ENCODE measurements at regions not wholly inside any gene's neighbourhood (a gene's known extent, or its start where the extent isn't known, plus 50 kb on each side); places are given as distances from the start of the nearest gene placed in this dataset.

DNA sequence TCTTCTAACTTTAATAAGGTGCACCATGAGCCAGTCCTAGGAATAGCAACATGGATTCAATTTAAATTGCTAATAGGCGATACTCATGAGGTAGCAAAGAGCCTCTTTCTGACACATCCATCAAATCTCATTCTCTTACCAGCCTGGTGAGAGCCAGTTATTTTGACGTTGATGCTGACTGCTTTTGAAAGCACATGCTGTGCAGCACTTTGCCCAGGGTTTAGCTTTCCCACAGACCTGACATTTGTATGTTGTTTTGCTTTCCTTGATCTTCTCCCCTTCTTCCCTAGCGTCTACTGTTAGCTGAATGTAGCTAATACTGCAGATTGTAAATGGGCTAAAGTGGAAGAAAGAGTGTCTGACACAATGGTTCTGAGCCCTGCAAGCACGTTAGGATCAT is 101.1 kb upstream of the CCDC85A start:
- no peak for TF ChIP-seq CTCF (optimal IDR thresholded peaks at IDR 0.05 in 1 of 3, IDR thresholded peaks at IDR 0.05 in 1 of 3, conservative IDR thresholded peaks at IDR 0.05 in 1 of 3; ENCODE audit: extremely low read depth in 1 of 3, insufficient read depth in 2 of 3, low read length in 3 of 3)
- no peak for TF ChIP-seq EZH2 (IDR thresholded peaks at IDR 0.05; ENCODE audit: low read length)
